Right lobe of liver (tissue), 4 donors: ENCODE measurements at regions not wholly inside any gene's neighbourhood (a gene's known extent, or its start where the extent isn't known, plus 50 kb on each side); places are given as distances from the start of the nearest gene placed in this dataset.

Source experiments
- POLR2A ChIP-seq: fragments of 450-650 bp; IDR thresholded peaks from one replicate; pipeline ENCODE4 v1.6.1; 2017; ENCODE audit warnings: antibody characterized with exemption, mild to moderate bottlenecking
- TF ChIP-seq, protein P1 (sequence below), 4 donors: fragments of 200-600 bp in 3 of 4; fragments of 450-650 bp in 1 of 4; IDR thresholded peaks; one replicate each; pipeline versions ENCODE4 v1.5.1 to v1.8.0; 2016 to 2022; ENCODE audit warnings: antibody characterized with exemption in 4 of 4, mild to moderate bottlenecking in 2 of 4
- donor health status: DM: no; HTN: no; CAD: no.
- donor health status: DM: no; HTN: no; CAD: no.
- donor health status: DM: no; HTN: yes; CAD: no.

GRCh38 chr10:55627501-55628051 lies 733.5 kb downstream of the ZWINT start:
- TF ChIP-seq, protein P1, sequence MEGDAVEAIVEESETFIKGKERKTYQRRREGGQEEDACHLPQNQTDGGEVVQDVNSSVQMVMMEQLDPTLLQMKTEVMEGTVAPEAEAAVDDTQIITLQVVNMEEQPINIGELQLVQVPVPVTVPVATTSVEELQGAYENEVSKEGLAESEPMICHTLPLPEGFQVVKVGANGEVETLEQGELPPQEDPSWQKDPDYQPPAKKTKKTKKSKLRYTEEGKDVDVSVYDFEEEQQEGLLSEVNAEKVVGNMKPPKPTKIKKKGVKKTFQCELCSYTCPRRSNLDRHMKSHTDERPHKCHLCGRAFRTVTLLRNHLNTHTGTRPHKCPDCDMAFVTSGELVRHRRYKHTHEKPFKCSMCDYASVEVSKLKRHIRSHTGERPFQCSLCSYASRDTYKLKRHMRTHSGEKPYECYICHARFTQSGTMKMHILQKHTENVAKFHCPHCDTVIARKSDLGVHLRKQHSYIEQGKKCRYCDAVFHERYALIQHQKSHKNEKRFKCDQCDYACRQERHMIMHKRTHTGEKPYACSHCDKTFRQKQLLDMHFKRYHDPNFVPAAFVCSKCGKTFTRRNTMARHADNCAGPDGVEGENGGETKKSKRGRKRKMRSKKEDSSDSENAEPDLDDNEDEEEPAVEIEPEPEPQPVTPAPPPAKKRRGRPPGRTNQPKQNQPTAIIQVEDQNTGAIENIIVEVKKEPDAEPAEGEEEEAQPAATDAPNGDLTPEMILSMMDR (IDR thresholded peaks at IDR 0.05): no peak
- TF ChIP-seq POLR2A: no peak
